GM21786 (cell line): ENCODE measurements at regions not wholly inside any gene's neighbourhood (a gene's known extent, or its start where the extent isn't known, plus 50 kb on each side); places are given as distances from the start of the nearest gene placed in this dataset.

Experiments
- ATAC-seq: cut with Tn5 transposase; IDR thresholded peaks from one replicate; pipeline ENCODE4 v1.9.1; 2021; ENCODE audit not compliant: unreplicated experiment

DNA sequence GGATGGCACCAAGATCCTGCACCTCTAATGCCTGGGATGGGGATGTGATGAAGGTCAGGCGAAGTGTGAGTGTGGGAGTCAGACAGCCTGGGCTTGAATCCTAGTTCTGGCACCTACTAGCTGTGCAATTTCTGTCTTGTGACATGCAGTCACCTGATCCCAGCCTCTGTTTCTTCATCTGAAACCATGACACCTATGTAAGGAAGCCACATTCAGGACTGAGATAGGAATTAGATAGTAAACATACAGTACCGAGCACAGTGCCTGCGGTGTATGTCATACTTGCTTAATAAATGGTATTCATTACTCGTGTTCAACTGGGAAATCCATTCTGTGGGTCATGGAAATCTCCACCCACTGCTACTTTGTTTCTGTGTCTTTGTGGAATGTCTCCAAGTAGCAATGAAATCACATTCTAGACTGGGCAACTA is 140.6 kb upstream of the STC2 start:
- no peak for ATAC-seq

- no peak for ATAC-seq
Observed at GRCh38 chr5:173466227-173466626, 138.0 kb upstream of the STC2 start.

DNA sequence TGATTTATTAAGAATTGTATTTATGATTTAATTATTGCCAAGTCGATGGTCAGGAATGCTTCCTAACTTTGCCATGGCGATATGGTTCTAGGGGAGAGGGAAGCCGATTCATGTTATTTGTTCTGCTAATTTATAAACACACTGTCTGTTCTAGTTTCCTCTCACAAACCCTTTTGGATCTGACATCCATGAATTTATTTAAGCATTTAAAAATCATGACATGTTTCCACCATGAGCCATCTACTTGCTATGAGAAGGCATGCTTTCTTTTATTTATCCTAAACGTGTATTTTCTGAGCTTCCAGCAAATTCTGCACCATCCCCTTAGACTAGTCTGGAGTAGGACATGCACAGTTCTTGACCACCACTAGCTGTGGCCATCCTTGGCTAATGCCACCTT is 136.6 kb upstream of the STC2 start:
- no peak for ATAC-seq

DNA sequence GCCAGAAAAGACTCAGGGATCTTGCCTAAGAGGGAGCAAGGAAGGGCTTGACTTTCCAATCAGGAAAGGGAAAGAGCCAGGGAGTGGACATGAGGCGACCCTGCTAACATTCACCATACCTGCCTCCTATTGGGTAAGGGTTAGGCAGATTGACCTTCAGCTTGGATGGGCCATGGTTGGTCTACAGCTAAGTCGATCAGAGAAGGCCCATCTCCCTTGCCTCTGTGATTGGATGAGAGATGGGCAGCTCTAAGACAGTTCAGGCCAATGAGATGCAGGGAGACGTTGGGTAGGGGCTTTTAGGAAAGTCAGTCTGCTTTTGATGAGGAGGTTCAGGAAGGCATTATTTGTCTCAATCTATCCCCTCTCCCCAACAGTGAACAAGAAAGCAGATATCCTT is 135.0 kb upstream of the STC2 start:
- ATAC-seq, result no peak

GRCh38 chr5:173458828-173459609 is 130.8 kb upstream of the STC2 start:
- no peak for ATAC-seq

- no peak for ATAC-seq
Observed at GRCh38 chr5:173457482-173457881, 129.3 kb upstream of the STC2 start.

DNA sequence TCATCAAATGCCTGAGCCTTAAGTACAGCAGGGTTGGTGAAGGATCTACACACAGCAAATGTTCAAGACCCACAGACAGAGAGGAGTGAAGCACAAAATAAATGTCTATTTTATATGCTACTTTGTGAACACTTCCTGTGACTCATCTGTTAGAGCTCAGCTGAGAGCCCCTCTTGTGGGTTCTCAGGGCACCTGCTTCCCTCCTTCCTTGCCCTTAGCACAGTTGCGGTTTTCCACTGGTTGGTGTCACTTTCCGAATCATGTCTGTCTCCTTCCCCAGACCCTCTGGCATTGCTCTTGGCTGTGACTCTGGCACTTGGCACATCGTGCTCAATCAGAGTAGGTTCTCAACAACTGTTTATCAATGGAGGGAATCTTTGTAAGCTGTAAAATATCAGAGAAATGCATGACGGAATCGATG is 128.5 kb upstream of the STC2 start:
- no peak for ATAC-seq

DNA sequence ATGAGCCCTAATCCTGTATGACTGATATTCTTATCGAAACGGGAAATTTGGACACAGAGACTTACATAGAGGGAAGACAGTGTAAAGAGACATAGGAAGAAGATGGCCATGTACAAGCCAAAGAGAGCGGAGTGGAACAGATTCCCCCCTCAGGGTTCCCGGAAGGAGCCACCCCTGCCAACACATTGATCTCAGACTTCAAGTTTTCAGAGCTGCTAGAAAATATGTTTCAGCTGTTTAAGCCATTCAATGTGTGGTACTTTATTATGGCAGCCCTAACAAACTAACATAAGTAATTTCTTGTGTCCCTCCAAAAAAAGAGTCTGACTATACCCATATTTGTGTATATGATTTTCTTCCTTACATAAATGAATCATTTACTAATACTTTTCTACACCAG is 128.0 kb upstream of the STC2 start:
- no peak for ATAC-seq

DNA sequence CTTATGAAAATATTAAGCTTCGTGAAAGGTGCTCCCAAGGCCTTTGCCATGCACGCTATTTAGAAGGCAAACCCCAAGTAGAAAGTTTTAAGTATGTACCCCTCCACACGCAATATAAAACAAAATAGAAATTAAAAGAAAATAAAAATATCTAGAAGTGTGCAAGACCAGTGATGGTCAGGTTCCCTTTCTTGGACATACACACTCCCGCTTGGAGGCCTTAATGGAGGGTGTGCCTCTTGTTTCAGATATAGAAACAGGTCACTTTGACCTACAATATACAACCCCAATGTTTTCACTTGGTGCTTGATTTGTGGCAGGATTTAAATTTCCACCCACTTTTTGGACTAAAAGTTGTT is 127.4 kb upstream of the STC2 start:
- no peak for ATAC-seq

GRCh38 chr5:173454736-173455598 is 126.8 kb upstream of the STC2 start:
- ATAC-seq, result no peak

DNA sequence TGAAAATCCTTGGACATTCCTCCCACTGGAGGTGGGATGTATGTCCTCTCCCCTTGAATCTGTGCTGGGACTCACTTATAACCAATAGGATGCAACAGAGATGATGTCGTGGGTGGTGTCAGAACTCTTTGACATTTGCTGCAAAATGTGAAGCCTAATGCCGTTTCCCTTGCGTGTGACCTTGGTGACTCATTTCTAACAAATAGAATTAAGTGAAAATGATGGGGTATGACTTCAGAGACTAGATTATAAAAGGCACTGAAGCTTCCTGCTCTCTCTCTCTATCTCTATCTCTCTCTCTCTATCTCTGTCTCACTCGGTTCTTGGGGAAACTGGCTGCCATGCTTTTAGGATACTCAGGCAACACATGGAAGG is 126.1 kb upstream of the STC2 start:
- no peak for ATAC-seq

GRCh38 chr5:173453167-173453566 is 125.0 kb upstream of the STC2 start:
- ATAC-seq, result no peak

DNA sequence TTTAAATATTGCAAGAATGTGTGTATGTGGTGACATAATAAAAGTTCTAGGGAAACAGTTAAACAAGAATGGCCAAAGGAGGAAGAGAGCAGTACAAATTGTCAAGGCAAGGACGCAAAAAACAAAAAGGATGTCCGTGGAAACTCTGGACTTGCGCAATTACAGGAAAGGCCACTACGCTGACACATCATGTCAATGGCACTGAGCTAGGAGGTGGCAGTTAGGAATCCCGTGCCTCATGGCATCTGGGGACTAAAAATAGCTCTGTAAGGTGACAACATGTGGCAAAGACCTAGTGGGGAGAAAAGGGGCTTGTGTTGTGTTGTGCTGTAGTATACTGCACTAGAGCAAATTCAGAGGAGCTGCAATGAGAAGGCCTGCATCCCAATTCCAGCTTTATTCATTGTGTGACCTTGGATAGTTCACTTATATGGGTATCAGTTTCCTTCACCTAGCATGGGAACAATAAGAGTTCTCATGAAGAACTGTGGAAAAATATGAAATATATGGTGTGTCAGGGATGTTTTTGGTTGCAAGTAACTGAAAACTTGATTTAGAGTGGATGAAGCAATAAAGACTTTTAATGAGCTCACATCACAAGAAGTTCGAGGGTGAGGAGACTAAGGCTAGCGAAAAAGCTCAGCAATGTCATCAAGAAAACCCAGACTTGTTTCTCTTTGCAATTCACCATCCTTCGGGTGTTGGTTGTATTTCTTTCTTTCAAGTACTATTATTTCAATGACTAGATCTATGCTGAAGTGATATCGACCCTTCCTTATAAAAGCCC is 124.1 kb upstream of the STC2 start:
- ATAC-seq, result no peak

GRCh38 chr5:173451651-173452050 is 123.4 kb upstream of the STC2 start:
- ATAC-seq, result no peak

GRCh38 chr5:173451031-173451430 is 122.8 kb upstream of the STC2 start:
- no peak for ATAC-seq

DNA sequence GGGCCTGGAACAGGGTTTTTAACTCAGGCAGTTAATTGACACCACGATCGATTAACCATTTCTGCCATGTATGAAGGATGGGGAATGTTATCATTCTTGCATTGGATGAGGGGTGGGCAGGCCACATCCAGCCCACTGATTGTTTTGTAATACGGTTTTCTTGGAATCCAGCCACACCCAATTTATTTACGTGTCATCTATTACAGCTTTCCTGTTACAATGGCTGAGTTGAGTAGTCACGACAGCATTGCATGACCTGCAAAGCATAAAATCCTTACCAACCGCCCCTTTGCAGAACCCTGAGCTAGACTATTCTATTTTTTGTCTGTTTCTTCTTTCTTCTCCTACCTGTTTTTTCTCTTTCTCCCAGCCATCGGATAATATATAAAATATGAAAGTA is 122.0 kb upstream of the STC2 start:
- ATAC-seq, result no peak

- no peak for ATAC-seq
Observed at GRCh38 chr5:173448856-173449255, 120.6 kb upstream of the STC2 start.

DNA sequence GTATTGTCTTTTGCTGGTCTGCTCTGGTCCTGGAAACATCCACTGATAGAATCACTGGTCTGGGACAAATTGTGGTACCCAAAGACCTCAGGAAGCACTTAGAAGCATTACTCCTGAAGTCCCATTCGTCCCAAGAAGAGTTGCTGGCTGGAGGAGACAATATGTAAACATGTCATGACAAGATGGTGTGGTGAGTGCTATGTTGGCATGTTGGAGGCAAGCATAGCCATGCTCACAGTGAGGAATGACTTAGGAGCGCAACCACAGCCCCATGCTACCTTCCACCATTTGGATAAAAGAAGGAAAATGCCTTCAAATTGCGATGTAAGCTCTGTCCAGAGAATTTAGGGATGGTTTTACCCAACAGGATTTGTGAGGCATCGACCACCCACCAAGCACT is 115.8 kb upstream of the STC2 start:
- ATAC-seq, result no peak

GRCh38 chr5:173441053-173441628 is 112.9 kb upstream of the STC2 start:
- ATAC-seq, result no peak

- ATAC-seq, result no peak
Observed at GRCh38 chr5:173438951-173439350, 110.7 kb upstream of the STC2 start.

DNA sequence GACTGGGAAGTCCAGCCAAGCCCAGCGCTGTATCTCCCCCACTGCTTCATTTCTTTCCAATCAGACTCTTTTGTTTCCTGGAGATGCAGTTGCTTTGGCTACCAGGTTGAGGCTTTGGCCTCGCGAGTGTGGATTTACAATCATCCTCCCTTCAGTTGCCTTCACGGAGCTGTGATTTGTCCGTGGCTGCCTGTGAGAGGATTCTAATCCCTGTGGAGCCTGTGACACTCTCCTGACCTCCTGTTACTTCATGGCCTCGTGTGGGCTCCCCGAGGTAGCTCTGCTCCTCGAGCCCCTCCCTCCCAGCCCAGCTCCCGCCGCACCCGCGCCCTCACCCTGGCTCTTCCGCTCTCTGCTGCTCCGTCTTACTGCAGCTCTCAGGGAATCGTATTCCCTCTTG is 107.2 kb upstream of the STC2 start:
- no peak for ATAC-seq
